HEK293T (cell line): ENCODE measurements at regions not wholly inside any gene's neighbourhood (a gene's known extent, or its start where the extent isn't known, plus 50 kb on each side); places are given as distances from the start of the nearest gene placed in this dataset.

Source experiments
- ARNT ChIP-seq: fragments of 450-650 bp; IDR thresholded peaks from 2 replicates; pipeline ENCODE4 v1.6.1; 2017; ENCODE audit warnings: mild to moderate bottlenecking
- BHLHE40 ChIP-seq: fragments of 450-650 bp; IDR thresholded peaks from 2 replicates; pipeline ENCODE4 v1.6.1; 2016; ENCODE audit warnings: mild to moderate bottlenecking, moderate library complexity, borderline replicate concordance
- CTBP1 ChIP-seq: fragments of 450-650 bp; IDR thresholded peaks from 2 replicates; pipeline ENCODE4 v1.6.1; 2016; ENCODE audit warnings: borderline replicate concordance
- ELF4 ChIP-seq: fragments of 450-650 bp; IDR thresholded peaks from 2 replicates; pipeline ENCODE4 v1.6.1; 2017; ENCODE audit warnings: antibody characterized with exemption
- FOXA1 ChIP-seq: fragments of 450-650 bp; IDR thresholded peaks from 2 replicates; pipeline ENCODE4 v1.6.1; 2016; ENCODE audit warnings: mild to moderate bottlenecking
- FOXK2 ChIP-seq: fragments of 450-650 bp; IDR thresholded peaks from 2 replicates; pipeline ENCODE4 v1.6.1; 2016; ENCODE audit warnings: mild to moderate bottlenecking
- FOXM1 ChIP-seq: fragments of 450-650 bp; IDR thresholded peaks from 2 replicates; pipeline ENCODE4 v1.6.1; 2017; ENCODE audit warnings: mild to moderate bottlenecking, borderline replicate concordance
- LEF1 ChIP-seq: fragments of 450-650 bp; IDR thresholded peaks from 2 replicates; pipeline ENCODE4 v1.6.1; 2017; ENCODE audit warnings: mild to moderate bottlenecking, borderline replicate concordance
- NFRKB ChIP-seq: fragments of 450-650 bp; IDR thresholded peaks from 2 replicates; pipeline ENCODE4 v1.6.1; 2016; ENCODE audit warnings: mild to moderate bottlenecking, moderate library complexity
- SP1 ChIP-seq: fragments of 450-650 bp; IDR thresholded peaks from 2 replicates; pipeline ENCODE4 v1.6.1; 2017
- SUZ12 ChIP-seq: fragments of 450-650 bp; IDR thresholded peaks from 2 replicates; pipeline ENCODE4 v1.6.1; 2016; ENCODE audit warnings: mild to moderate bottlenecking
- TARDBP ChIP-seq: fragments of 450-650 bp; IDR thresholded peaks from 2 replicates; pipeline ENCODE4 v1.6.1; 2016
- ZNF384 ChIP-seq: fragments of 450-650 bp; IDR thresholded peaks from 2 replicates; pipeline ENCODE4 v1.6.1; 2016
- TF ChIP-seq, protein P1 (sequence below): fragments of 450-650 bp; IDR thresholded peaks from 2 replicates; pipeline ENCODE4 v1.6.1; 2016

DNA sequence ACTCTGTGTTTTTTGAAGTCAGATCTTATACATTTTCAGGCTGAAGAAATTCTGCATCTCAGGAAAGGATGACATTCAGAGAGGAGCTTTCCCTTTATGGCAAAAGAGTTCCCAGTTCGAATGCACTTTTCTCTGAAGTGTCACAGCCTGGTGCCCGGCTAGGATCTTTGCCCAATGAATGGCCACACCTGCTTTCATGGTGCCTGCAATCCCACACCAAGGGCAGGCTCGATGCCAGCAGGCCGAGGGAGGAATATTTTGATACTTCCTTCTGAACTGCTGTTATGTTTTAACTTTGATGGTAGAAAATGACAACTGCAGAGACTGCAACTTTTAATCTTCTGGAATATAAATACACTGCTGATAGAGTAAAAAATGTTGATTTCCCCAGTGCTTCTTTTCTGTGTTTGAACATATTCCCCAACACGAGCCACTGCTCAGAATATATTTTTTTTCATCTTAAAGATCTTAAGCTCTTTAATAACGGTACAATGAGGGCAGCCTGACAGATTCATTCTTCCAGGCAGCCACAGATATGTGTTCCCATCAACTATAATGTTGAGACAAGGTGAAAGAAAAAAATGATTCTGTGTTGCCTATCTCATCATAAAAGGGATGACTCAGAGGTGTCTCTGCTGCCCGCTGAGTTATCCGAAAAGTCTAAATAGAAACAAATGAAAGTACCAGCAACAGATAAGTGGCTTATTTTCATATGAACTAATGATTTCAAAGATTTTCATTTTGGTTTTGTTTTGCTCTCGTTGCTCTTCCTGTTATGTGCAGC is 848.5 kb downstream of the DCDC2C start:
- TF ChIP-seq SP1 (no peak), ZNF384 (no peak), FOXM1 (no peak), SUZ12 (no peak), NFRKB (no peak), ELF4 (no peak), CTBP1 (no peak), FOXA1 (no peak), TARDBP (no peak), ARNT (no peak), LEF1 (no peak), BHLHE40 (no peak), FOXK2 (no peak)
- TF ChIP-seq, protein P1, sequence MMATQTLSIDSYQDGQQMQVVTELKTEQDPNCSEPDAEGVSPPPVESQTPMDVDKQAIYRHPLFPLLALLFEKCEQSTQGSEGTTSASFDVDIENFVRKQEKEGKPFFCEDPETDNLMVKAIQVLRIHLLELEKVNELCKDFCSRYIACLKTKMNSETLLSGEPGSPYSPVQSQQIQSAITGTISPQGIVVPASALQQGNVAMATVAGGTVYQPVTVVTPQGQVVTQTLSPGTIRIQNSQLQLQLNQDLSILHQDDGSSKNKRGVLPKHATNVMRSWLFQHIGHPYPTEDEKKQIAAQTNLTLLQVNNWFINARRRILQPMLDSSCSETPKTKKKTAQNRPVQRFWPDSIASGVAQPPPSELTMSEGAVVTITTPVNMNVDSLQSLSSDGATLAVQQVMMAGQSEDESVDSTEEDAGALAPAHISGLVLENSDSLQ: no peak
